A673 (cell line): ENCODE measurements at regions not wholly inside any gene's neighbourhood (a gene's known extent, or its start where the extent isn't known, plus 50 kb on each side); places are given as distances from the start of the nearest gene placed in this dataset.

Source experiments
- EZH2 ChIP-seq: fragments of 200-600 bp; sonication (generic); IDR thresholded peaks from 2 replicates; pipeline ENCODE4 v1.6.1; 2017; ENCODE audit warnings: borderline replicate concordance, low read depth, mild to moderate bottlenecking, mixed read lengths, antibody characterized with exemption, low read length; ENCODE audit not compliant: poor library complexity, severe bottlenecking
- TF ChIP-seq, protein P1 (sequence below): fragments of 300-800, 200-600 bp; sonication (generic); conservative IDR thresholded peaks from 2 replicates; pipeline ENCODE4 v1.5.1; 2017; ENCODE audit warnings: low read depth, mild to moderate bottlenecking, antibody characterized with exemption, low read length, moderate library complexity, mixed read lengths

GRCh38 chr3:80550174-80550573, 782.4 kb upstream of the ROBO1 start:
- TF ChIP-seq, protein P1, sequence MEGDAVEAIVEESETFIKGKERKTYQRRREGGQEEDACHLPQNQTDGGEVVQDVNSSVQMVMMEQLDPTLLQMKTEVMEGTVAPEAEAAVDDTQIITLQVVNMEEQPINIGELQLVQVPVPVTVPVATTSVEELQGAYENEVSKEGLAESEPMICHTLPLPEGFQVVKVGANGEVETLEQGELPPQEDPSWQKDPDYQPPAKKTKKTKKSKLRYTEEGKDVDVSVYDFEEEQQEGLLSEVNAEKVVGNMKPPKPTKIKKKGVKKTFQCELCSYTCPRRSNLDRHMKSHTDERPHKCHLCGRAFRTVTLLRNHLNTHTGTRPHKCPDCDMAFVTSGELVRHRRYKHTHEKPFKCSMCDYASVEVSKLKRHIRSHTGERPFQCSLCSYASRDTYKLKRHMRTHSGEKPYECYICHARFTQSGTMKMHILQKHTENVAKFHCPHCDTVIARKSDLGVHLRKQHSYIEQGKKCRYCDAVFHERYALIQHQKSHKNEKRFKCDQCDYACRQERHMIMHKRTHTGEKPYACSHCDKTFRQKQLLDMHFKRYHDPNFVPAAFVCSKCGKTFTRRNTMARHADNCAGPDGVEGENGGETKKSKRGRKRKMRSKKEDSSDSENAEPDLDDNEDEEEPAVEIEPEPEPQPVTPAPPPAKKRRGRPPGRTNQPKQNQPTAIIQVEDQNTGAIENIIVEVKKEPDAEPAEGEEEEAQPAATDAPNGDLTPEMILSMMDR, result no peak
- TF ChIP-seq EZH2, result no peak
